K562 (cell line): ENCODE measurements at regions not wholly inside any gene's neighbourhood (a gene's known extent, or its start where the extent isn't known, plus 50 kb on each side); places are given as distances from the start of the nearest gene placed in this dataset.
A peak's percentile ranks its signal among the peaks of the same experiment; 100 is the strongest.

Experiments used
- CEBPB ChIP-seq: fragments of 450-650 bp; IDR thresholded peaks from 2 replicates; pipeline ENCODE4 v1.6.1; 2016; ENCODE audit warnings: missing genetic modification characterization, missing compliant biosample characterization
- KAT2B ChIP-seq: IDR thresholded peaks from one replicate; pipeline ENCODE4 v1.6.1; 2012; ENCODE audit warnings: low read depth, mild to moderate bottlenecking, control low read depth, inconsistent platforms, low read length, moderate library complexity
- PRDM10 ChIP-seq: fragments of 450-650 bp; IDR thresholded peaks from 2 replicates; pipeline ENCODE4 v1.6.1; 2018; ENCODE audit not compliant: partially characterized antibody
- TEAD2 ChIP-seq: fragments of 450-650 bp; IDR thresholded peaks from 2 replicates; pipeline ENCODE4 v1.6.1; 2016; ENCODE audit warnings: missing genetic modification characterization, control low read depth, missing compliant biosample characterization
- USF1 ChIP-seq: sonication (generic); formaldehyde crosslinking; IDR thresholded peaks from 2 replicates; pipeline ENCODE4 v1.9.0; 2022; ENCODE audit warnings: mild to moderate bottlenecking, missing genetic modification reagents
- ZBTB11 ChIP-seq, 3 experiments: fragments of 200-800 bp in 1 of 3; fragments of 250-450 bp in 1 of 3; fragments of 450-650 bp in 1 of 3; sonication (Bioruptor Pico) in 1 of 3; sonication (Bioruptor generic) in 1 of 3; formaldehyde crosslinking in 1 of 3; IDR thresholded peaks; 2 replicates each; pipeline versions ENCODE4 v1.6.1 to v1.8.0; 2016 to 2022; ENCODE audit warnings: mild to moderate bottlenecking in 2 of 3, missing genetic modification characterization in 2 of 3, missing compliant biosample characterization in 1 of 3, moderate library complexity in 1 of 3
- ZC3H11A ChIP-seq: IDR thresholded peaks from 2 replicates; pipeline ENCODE4 v1.6.1; 2012; ENCODE audit warnings: low read depth, low read length, improper control_type of control experiment
- ZSCAN32 ChIP-seq: fragments of 450-650 bp; formaldehyde crosslinking; IDR thresholded peaks from 2 replicates; pipeline ENCODE4 v1.4.0; 2020; ENCODE audit warnings: mild to moderate bottlenecking, moderate library complexity
- TF ChIP-seq, protein P1 (sequence below): fragments of 250-450 bp; sonication (Bioruptor Pico); IDR thresholded peaks from 2 replicates; pipeline ENCODE4 v1.4.0; 2020
- TF ChIP-seq, protein P2 (sequence below): fragments of 250-450 bp; sonication (Bioruptor Pico); IDR thresholded peaks from 2 replicates; pipeline ENCODE4 v1.8.0; 2021; ENCODE audit warnings: borderline replicate concordance, mild to moderate bottlenecking, moderate library complexity; ENCODE audit not compliant: poor library complexity, severe bottlenecking
- TF ChIP-seq, protein P3 (sequence below): fragments of 250-450 bp; sonication (Bioruptor Pico); IDR thresholded peaks from 2 replicates; pipeline ENCODE4 v1.9.0; 2021; ENCODE audit warnings: mild to moderate bottlenecking
- TF ChIP-seq, protein P4 (sequence below): fragments of 250-450 bp; sonication (Bioruptor Pico); IDR thresholded peaks from 2 replicates; pipeline ENCODE4 v1.5.0; 2021; ENCODE audit warnings: mild to moderate bottlenecking, moderate library complexity

- TF ChIP-seq USF1 (CRISPR knock-in tag) = peak; percentile 55; the same call in 1 of the 2 replicates
- peak; percentile 70 for TF ChIP-seq CEBPB
- peak; percentile 88 for TF ChIP-seq TEAD2 (tag)
- TF ChIP-seq, protein P1, sequence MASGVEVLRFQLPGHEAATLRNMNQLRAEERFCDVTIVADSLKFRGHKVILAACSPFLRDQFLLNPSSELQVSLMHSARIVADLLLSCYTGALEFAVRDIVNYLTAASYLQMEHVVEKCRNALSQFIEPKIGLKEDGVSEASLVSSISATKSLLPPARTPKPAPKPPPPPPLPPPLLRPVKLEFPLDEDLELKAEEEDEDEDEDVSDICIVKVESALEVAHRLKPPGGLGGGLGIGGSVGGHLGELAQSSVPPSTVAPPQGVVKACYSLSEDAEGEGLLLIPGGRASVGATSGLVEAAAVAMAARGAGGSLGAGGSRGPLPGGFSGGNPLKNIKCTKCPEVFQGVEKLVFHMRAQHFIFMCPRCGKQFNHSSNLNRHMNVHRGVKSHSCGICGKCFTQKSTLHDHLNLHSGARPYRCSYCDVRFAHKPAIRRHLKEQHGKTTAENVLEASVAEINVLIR = no peak
- TF ChIP-seq, protein P2, sequence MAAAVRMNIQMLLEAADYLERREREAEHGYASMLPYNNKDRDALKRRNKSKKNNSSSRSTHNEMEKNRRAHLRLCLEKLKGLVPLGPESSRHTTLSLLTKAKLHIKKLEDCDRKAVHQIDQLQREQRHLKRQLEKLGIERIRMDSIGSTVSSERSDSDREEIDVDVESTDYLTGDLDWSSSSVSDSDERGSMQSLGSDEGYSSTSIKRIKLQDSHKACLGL = no peak
- TF ChIP-seq, protein P3, sequence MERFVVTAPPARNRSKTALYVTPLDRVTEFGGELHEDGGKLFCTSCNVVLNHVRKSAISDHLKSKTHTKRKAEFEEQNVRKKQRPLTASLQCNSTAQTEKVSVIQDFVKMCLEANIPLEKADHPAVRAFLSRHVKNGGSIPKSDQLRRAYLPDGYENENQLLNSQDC (CRISPR knock-in tag) = no peak
- peak; percentile 5 for TF ChIP-seq PRDM10
- no peak for TF ChIP-seq ZC3H11A
- no peak for TF ChIP-seq ZBTB11 (CRISPR knock-in tag; IDR thresholded peaks at IDR 0.05)
- no peak for TF ChIP-seq ZSCAN32
- TF ChIP-seq, protein P4, sequence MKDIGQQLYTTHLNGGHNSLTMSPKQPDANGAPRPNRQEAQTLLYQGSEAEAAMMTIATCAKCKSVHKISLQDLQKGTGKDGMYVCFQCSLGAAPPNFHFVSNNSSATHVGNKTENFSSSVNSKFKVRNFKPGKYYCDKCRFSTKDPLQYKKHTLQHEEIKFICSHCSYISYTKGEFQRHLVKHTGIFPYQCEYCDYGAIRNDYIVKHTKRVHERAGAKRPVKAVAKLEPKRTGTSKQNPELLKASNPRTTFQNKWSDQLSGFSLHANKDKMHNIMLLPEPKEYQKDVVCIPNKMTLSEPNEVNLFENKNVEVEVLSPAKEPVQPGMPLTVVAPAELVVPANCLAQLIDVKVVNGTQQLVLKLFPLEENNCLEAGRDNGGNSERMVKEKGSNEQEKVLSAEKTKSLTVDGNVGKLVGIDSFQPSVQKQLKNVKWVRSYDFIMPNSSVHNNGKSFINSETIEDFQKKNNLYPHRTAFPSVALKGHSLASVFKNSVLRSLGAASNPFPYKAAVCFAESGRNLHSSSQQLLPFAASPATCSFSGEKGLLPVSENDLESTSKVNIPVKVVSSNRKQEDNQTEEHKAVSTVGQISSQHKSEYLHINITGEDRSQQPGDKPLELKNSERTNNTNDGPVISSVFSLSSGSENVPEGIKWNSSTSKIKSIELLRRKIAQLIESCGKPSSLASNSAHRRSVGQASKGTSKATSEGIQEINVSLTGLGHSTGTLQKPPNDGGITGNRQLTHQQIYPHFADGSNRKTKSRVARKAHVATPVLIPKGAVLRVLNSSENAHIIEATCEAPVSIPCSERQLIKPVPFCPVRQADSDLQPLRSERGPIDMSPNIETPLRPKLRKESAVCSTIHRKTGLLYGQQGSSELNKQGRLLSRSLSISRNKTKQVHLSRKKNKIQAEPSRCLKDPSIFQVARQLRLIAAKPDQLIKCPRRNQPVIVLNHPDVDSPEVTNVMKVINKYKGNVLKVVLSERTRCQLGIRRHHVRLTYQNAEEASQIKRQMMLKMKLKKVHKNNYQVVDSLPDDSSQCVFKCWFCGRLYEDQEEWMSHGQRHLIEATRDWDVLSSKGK = no peak
- TF ChIP-seq KAT2B = no peak
Observed at GRCh38 chr6:781350-781961, 88.5 kb upstream of the EXOC2 start (continued).
